ENCODE measurements at regions not wholly inside any gene's neighbourhood (a gene's known extent, or its start where the extent isn't known, plus 50 kb on each side); places are given as distances from the start of the nearest gene placed in this dataset.

GRCh38 chr3:35486295-35486694 is 153.0 kb upstream of the ARPP21 start:
- DNase-seq (ENCODE audit: low spot score): peak; percentile 29

DNA sequence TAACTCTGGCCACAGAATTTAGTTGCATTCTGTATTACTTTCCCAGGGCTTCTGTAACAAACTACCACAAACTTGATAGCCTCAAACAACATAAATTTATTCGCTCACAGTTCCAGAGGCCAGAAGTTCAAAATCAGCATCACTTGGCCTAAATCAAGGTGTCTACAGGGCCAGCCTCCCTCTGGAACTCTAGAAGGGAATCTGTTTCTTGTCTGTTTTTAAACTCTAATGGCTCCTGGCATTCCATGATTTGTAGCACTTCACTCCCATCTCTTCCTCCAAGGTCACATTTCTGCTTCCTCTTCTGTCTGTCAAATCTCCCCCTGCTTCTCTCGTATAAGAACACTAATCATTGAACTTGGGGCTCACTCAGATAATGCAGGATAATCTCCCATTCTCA is 151.9 kb upstream of the ARPP21 start:
- DNase-seq (ENCODE audit: low spot score): no peak

DNA sequence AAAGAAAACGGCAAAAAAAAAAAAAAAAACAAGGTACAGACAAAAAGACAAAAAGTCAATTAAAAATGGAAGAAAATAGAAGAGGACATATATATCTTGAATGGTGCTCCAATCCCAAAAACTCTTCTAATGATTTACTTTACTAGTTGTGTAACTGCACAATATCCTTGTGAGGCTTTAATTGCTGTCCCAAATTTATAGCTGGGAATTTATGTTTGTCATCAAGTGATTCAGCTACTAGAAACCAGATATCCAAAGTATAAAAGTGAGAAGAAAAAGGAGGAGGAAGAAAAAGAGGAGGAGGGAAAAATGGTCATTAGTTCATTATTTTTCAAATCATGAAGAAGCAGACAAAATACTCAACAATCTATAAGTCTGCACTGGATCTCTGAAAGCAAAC is 150.8 kb upstream of the ARPP21 start:
- DNase-seq (ENCODE audit: low spot score): no peak

GRCh38 chr3:35492841-35493240 is 146.5 kb upstream of the ARPP21 start:
- no peak for DNase-seq (ENCODE audit: low spot score)

DNA sequence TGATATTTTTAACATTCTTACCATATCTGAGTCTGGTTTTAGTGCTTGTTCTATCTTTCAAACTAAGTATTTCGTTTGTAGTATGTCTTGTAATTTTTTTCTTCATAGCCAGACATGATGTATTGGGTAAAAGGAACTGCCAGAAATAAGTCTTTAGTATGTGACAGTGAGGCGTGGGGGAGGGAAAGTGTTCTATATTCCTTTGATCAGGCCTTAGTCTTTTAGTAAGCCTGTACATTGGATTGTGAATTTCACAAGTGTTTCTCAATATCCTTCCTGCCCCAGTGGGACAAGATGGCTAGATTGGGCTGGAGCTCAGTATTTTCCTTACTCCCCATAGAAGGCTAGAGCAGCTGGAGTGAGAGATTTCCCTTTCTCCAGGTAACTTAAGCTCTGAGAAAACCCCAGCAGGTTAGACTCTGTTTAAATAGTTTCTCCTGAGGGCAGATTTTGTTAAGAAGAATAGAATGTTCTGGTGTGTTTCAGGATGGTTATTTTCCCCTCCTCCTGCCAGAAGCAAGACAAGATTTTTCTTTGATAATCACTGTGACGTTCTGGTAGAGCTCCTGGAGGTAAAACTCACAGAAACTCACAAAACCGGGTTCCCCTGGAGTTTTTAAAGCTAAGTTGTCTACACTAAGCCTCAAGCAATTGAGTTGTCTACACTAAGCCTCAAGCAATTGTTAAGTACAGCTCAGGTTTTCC is 140.7 kb upstream of the ARPP21 start:
- DNase-seq (ENCODE audit: low spot score): no peak

GRCh38 chr3:35500641-35501350 is 138.5 kb upstream of the ARPP21 start:
- no peak for DNase-seq (ENCODE audit: low spot score)

- DNase-seq (ENCODE audit: low spot score): no peak
Measured at GRCh38 chr3:35502699-35503098, 136.6 kb upstream of the ARPP21 start.

DNA sequence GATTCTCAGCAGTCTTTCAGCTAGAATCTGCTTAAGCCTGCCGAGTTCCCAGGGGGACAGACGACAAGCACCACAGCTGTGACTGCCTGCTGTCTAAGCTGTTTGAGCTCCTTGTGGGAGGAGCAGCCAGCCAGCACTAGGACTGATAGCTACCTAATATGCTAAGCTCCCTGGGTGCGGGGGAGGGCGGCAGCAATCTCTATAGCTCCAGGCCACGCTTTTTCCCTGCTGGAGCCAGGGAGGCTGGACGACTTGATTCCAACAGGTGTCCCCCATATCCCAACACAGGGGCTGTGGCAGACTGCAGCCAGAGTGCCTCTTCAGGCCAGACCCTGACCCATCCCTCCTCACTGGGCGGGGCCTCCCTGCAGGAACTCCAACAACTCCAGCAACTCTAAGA is 134.1 kb upstream of the ARPP21 start:
- DNase-seq (ENCODE audit: low spot score): no peak

DNA sequence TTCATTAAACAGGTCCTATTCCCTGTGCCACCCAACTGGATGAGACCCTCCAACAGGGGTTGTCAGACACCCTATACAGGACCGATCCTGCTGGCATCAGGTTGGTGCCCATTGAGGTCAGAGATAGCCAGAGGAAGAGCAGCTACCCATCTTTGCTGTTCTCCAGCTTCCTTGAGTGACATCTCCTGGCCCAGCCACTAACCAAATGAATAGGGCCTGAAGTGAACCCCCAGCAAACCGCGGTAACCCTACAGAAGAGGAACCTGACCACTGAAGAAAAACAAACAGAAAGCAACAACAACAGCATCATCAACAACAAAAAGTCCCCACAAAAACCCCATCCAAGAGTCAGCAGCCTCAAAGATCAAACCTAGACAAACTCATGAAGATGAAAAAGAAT is 133.6 kb upstream of the ARPP21 start:
- no peak for DNase-seq (ENCODE audit: low spot score)

DNA sequence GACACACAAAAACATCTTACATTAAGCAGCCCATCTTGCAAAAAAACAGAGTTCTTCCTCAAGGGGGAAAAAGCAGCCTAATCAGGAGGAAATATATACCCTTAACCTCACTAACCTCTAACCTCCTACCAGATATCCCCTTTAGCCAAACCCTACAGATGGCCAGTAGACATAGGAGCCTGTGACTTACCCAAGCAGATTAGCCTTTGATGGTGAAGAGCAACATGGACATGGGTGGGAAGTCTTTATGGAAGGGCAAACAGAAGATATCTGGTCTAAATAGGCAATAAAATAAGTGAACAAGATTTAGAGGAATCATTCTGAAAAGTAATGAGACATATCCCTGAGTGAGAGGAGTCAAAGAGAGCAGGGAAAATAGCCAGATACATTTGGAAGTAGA is 119.4 kb upstream of the ARPP21 start:
- DNase-seq (ENCODE audit: low spot score): no peak

- no peak for DNase-seq (ENCODE audit: low spot score)
Measured at GRCh38 chr3:35521196-35521595, 118.1 kb upstream of the ARPP21 start.

DNA sequence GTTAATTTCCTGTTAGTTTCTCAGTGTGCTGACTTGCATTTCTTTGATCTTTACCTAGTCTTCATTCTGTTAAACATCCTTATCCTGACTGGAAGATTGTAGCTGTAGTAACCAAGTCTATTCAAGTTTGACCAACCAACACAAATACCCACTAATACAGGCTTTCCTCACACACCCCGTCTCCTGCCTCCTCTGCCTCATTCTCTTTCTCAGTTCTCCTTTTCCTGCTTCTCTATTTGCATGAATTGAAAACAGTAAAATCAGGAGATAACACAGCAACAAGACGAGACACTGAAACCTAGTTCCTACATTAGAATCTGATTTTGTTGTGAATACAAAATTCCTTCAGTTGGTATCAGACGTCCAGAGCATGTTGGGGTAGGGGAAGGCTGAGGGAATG is 116.9 kb upstream of the ARPP21 start:
- DNase-seq (ENCODE audit: low spot score): no peak

DNA sequence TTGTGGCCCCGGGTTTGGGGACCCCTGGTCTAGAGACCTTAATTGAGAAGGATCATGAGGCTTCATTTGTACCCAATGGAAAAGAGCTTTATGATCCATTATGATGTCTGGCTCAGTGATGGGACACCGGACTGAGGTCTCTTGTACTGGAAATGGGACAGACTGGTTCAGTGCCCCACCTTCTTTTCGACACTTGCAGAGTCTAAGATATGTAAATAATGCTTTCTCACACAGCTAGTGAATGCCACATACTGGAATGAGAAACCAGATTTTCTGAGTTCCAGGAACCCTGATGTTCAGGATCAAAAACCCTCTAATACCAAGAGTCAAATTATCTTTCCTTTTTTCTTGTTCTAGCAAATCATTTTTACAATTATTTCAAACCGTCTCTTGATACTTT is 116.3 kb upstream of the ARPP21 start:
- no peak for DNase-seq (ENCODE audit: low spot score)

DNA sequence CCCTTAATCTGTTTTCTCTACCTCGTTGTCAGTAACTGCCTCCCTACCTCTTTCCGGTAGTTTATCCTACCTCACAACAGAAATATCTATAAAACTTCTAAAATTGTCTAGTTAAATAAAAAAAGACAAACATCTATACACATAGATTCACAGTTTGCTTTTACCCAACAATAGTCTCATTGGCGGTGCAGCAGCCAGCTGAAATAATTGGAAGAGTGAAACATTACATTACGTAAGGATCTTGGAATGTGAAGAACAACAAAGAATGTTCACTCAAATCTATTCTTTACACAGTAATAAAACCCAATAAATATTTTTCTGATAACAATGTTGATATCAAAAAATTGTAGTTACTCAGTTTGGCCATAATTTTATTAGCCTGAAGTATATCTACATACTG is 115.5 kb upstream of the ARPP21 start:
- DNase-seq (ENCODE audit: low spot score): no peak

- DNase-seq (ENCODE audit: low spot score): no peak
Measured at GRCh38 chr3:35524856-35525255, 114.5 kb upstream of the ARPP21 start.

- DNase-seq (ENCODE audit: low spot score): no peak
Measured at GRCh38 chr3:35528728-35529127, 110.6 kb upstream of the ARPP21 start.

DNA sequence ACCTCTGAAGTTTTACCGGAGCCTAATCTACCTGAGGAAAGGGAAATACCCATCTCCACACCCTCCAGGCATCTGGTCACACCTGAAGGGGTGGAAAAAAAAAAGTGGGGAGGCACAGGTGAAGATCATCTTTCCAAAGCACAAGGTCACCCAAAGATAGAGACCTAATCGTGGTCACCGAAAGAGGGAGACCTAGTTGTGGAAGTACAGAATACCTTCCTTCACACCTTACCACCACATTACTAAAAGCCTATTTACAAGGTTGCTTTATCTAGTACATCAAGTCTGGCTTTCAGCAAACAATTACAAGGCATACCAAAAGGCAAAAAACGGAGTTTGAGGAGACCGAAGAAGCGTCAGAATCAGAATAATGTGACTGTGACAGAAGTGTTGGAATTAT is 110.0 kb upstream of the ARPP21 start:
- DNase-seq (ENCODE audit: low spot score): no peak

GRCh38 chr3:35537265-35537664 is 102.1 kb upstream of the ARPP21 start:
- no peak for DNase-seq (ENCODE audit: low spot score)

DNA sequence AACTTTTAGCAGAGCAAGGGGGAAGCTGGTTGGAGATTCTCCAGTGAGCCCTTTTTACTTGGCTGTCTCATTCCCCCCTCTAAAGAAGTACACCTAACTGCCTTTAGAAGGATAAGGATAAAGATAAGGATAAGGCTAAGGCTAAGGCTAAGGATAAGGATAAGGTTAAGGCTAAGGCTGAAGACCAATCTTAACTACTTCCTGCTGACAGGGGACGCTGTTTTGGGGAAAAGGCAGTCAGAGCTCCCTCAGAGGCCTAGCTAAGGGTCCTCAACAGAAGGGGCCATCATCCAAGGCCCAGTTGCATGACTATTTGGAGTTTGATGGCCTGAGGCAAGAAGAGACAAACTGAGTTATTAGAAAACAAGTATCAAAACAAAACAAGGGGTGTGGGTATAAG is 94.3 kb upstream of the ARPP21 start:
- no peak for DNase-seq (ENCODE audit: low spot score)

GRCh38 chr3:35549690-35550089 is 89.6 kb upstream of the ARPP21 start:
- DNase-seq (ENCODE audit: low spot score): no peak

GRCh38 chr3:35562141-35562540 is 77.2 kb upstream of the ARPP21 start:
- no peak for DNase-seq (ENCODE audit: low spot score)

- DNase-seq (ENCODE audit: low spot score): no peak
Measured at GRCh38 chr3:35565048-35565447, 74.3 kb upstream of the ARPP21 start.
